Activated CD4-positive, alpha-beta T cell treated with anti-CD3 and anti-CD28 coated beads, Interleukin-2, amount 10 ng/mL, durations not matched to agents 24 days and 14 days (primary cell): ENCODE measurements at regions not wholly inside any gene's neighbourhood (a gene's known extent, or its start where the extent isn't known, plus 50 kb on each side); places are given as distances from the start of the nearest gene placed in this dataset.
A peak's percentile ranks its signal among the peaks of the same experiment; 100 is the strongest.

Experiments
- DNase-seq: peaks from one replicate; pipeline ENCODE4 v3.0.0; 2022
- H3K27ac Mint-ChIP-seq: one replicate; pipeline ENCODE4 v1.8.0; 2022; ENCODE audit warnings: mild to moderate bottlenecking, mixed read lengths
- H3K27me3 Mint-ChIP-seq: one replicate; pipeline ENCODE4 v1.8.0; 2022; ENCODE audit warnings: mixed read lengths
- H3K36me3 Mint-ChIP-seq: one replicate; pipeline ENCODE4 v1.8.0; 2022; ENCODE audit warnings: low read depth, mild to moderate bottlenecking, mixed read lengths
- H3K4me1 Mint-ChIP-seq: one replicate; pipeline ENCODE4 v1.8.0; 2021; ENCODE audit warnings: mixed read lengths
- H3K4me3 Mint-ChIP-seq: one replicate; pipeline ENCODE4 v1.8.0; 2022; ENCODE audit warnings: mild to moderate bottlenecking, moderate library complexity, mixed read lengths
- H3K9me3 Mint-ChIP-seq: one replicate; pipeline ENCODE4 v1.8.0; 2021; ENCODE audit warnings: mixed read lengths
- intact Hi-C: fragments of 100-400 bp; cut with micrococcal nuclease; formaldehyde crosslinking; loops from one replicate; pipeline ENCODE4 v1.15.1; 2023

- Mint-ChIP-seq H3K4me1 (no peaks in the 10 kb centered on the region), H3K36me3 (no peaks in the 10 kb centered on the region), H3K4me3 (no peak overlapping the region), H3K9me3 (no peaks in the 10 kb centered on the region), H3K27ac (no peak overlapping the region), H3K27me3 (peaks cover 2% of the 10 kb centered on the region)
- intact Hi-C loops: no loop called here
- DNase-seq: no peak
Observed at GRCh38 chr20:40776466-40777457, 87.7 kb upstream of the MAFB start.

- Mint-ChIP-seq H3K36me3 (no peaks in the 10 kb centered on the region), H3K9me3 (no peaks in the 10 kb centered on the region), H3K4me3 (no peak overlapping the region), H3K27ac (no peak overlapping the region), H3K27me3 (peaks cover 2% of the 10 kb centered on the region), H3K4me1 (no peaks in the 10 kb centered on the region)
- DNase-seq: no peak
- intact Hi-C loops: no loop called here
Observed at GRCh38 chr20:40777653-40778052, 88.6 kb upstream of the MAFB start.

GRCh38 chr20:40778894-40779496 is 90.0 kb upstream of the MAFB start:
- Mint-ChIP-seq H3K4me3 (no peak overlapping the region), H3K27me3 (peaks cover 4% of the 10 kb centered on the region), H3K9me3 (no peaks in the 10 kb centered on the region), H3K4me1 (no peaks in the 10 kb centered on the region), H3K27ac (no peak overlapping the region), H3K36me3 (no peaks in the 10 kb centered on the region)
- intact Hi-C loops: no loop called here
- no peak for DNase-seq

GRCh38 chr20:40781327-40782042 is 92.4 kb upstream of the MAFB start:
- Mint-ChIP-seq H3K4me1 (no peaks in the 10 kb centered on the region), H3K36me3 (no peaks in the 10 kb centered on the region), H3K9me3 (no peaks in the 10 kb centered on the region), H3K27me3 (peaks cover 6% of the 10 kb centered on the region), H3K27ac (no peak overlapping the region), H3K4me3 (no peak overlapping the region)
- DNase-seq: no peak
- intact Hi-C loops: no loop called here

- no peak for DNase-seq
- H3K27me3 Mint-ChIP-seq: peaks cover 6% of the 10 kb centered on the region
- no peak overlapping the region for H3K27ac Mint-ChIP-seq
- H3K36me3 Mint-ChIP-seq: no peaks in the 10 kb centered on the region
- no peaks in the 10 kb centered on the region for H3K9me3 Mint-ChIP-seq
- intact Hi-C loops: no loop called here
- H3K4me1 Mint-ChIP-seq: no peaks in the 10 kb centered on the region
- no peak overlapping the region for H3K4me3 Mint-ChIP-seq
Observed at GRCh38 chr20:40782043-40782368, 93.0 kb upstream of the MAFB start.

GRCh38 chr20:40785346-40785745 is 96.3 kb upstream of the MAFB start:
- DNase-seq: no peak
- Mint-ChIP-seq H3K4me1 (no peaks in the 10 kb centered on the region), H3K9me3 (no peaks in the 10 kb centered on the region), H3K27ac (no peak overlapping the region), H3K4me3 (no peak overlapping the region), H3K27me3 (peaks cover 14% of the 10 kb centered on the region), H3K36me3 (no peaks in the 10 kb centered on the region)
- intact Hi-C loops: no loop called here

- intact Hi-C loops: no loop called here
- no peaks in the 10 kb centered on the region for H3K36me3 Mint-ChIP-seq
- peaks cover 15% of the 10 kb centered on the region for H3K27me3 Mint-ChIP-seq
- DNase-seq: no peak
- no peaks in the 10 kb centered on the region for H3K4me1 Mint-ChIP-seq
- H3K27ac Mint-ChIP-seq: no peak overlapping the region
- no peak overlapping the region for H3K4me3 Mint-ChIP-seq
- H3K9me3 Mint-ChIP-seq: no peaks in the 10 kb centered on the region
Observed at GRCh38 chr20:40786336-40786735, 97.3 kb upstream of the MAFB start.

GRCh38 chr20:40787941-40788340 is 98.9 kb upstream of the MAFB start:
- H3K36me3 Mint-ChIP-seq: no peaks in the 10 kb centered on the region
- no peaks in the 10 kb centered on the region for H3K9me3 Mint-ChIP-seq
- intact Hi-C loops: no loop called here
- DNase-seq: no peak
- H3K4me1 Mint-ChIP-seq: no peaks in the 10 kb centered on the region
- no peak overlapping the region for H3K4me3 Mint-ChIP-seq
- H3K27ac Mint-ChIP-seq: no peak overlapping the region
- peaks cover 20% of the 10 kb centered on the region for H3K27me3 Mint-ChIP-seq

- no peaks in the 10 kb centered on the region for H3K36me3 Mint-ChIP-seq
- peaks cover 14% of the 10 kb centered on the region for H3K27me3 Mint-ChIP-seq
- no peak overlapping the region for H3K27ac Mint-ChIP-seq
- no peak overlapping the region for H3K4me3 Mint-ChIP-seq
- DNase-seq: peak; percentile 60
- intact Hi-C loops: loop anchor here (5.0 kb wide), 1 partner anchor 165 kb away; no protein-coding TSS in a partner anchor
- no peaks in the 10 kb centered on the region for H3K4me1 Mint-ChIP-seq
- H3K9me3 Mint-ChIP-seq: no peaks in the 10 kb centered on the region
Observed at GRCh38 chr20:40797425-40797824, 108.4 kb upstream of the MAFB start.

GRCh38 chr20:40798066-40798465 is 109.0 kb upstream of the MAFB start:
- intact Hi-C loops: loop anchor here (5.0 kb wide), 1 partner anchor 164 kb away; no protein-coding TSS in a partner anchor

GRCh38 chr20:40802886-40803285 is 113.8 kb upstream of the MAFB start:
- DNase-seq: no peak
- Mint-ChIP-seq H3K36me3 (no peaks in the 10 kb centered on the region), H3K27me3 (peaks cover 5% of the 10 kb centered on the region), H3K27ac (no peak overlapping the region), H3K4me1 (no peaks in the 10 kb centered on the region), H3K9me3 (no peaks in the 10 kb centered on the region), H3K4me3 (no peak overlapping the region)
- intact Hi-C loops: no loop called here

More at GRCh38 chr20:40798066-40798465, 109.0 kb upstream of the MAFB start:
- Mint-ChIP-seq H3K4me1 (no peaks in the 10 kb centered on the region), H3K27me3 (peaks cover 14% of the 10 kb centered on the region), H3K36me3 (no peaks in the 10 kb centered on the region), H3K9me3 (no peaks in the 10 kb centered on the region), H3K27ac (no peak overlapping the region), H3K4me3 (no peak overlapping the region)
- no peak for DNase-seq

- no peak for DNase-seq
- H3K27ac Mint-ChIP-seq: no peak overlapping the region
- no peaks in the 10 kb centered on the region for H3K9me3 Mint-ChIP-seq
- intact Hi-C loops: no loop called here
- H3K4me3 Mint-ChIP-seq: no peak overlapping the region
- no peaks in the 10 kb centered on the region for H3K36me3 Mint-ChIP-seq
- H3K4me1 Mint-ChIP-seq: no peaks in the 10 kb centered on the region
- peaks cover 4% of the 10 kb centered on the region for H3K27me3 Mint-ChIP-seq
Observed at GRCh38 chr20:40803381-40803780, 114.3 kb upstream of the MAFB start.

GRCh38 chr20:40805592-40805991 is 116.6 kb upstream of the MAFB start:
- no peak for DNase-seq
- Mint-ChIP-seq H3K36me3 (no peaks in the 10 kb centered on the region), H3K27me3 (peaks cover 4% of the 10 kb centered on the region), H3K9me3 (no peaks in the 10 kb centered on the region), H3K27ac (no peak overlapping the region), H3K4me3 (no peak overlapping the region), H3K4me1 (no peaks in the 10 kb centered on the region)
- intact Hi-C loops: no loop called here
